Ectodermal cell (in vitro differentiated cells): ENCODE measurements at regions not wholly inside any gene's neighbourhood (a gene's known extent, or its start where the extent isn't known, plus 50 kb on each side); places are given as distances from the start of the nearest gene placed in this dataset.

ENCODE experiments used
- H3K27ac ChIP-seq: 2 replicates; pipeline ENCODE4 v1.7.0; 2013; ENCODE audit warnings: mild to moderate bottlenecking, low read depth, low read length; ENCODE audit not compliant: insufficient read depth, poor library complexity, severe bottlenecking
- H3K27me3 ChIP-seq: 2 replicates; pipeline ENCODE4 v1.7.0; 2013; ENCODE audit warnings: mild to moderate bottlenecking, low read length; ENCODE audit not compliant: insufficient read depth, control insufficient read depth, poor library complexity, severe bottlenecking
- H3K36me3 ChIP-seq: one replicate; pipeline ENCODE4 v1.7.0; 2013; ENCODE audit warnings: low read length; ENCODE audit not compliant: control insufficient read depth, insufficient read depth
- H3K4me1 ChIP-seq: one replicate; pipeline ENCODE4 v1.7.0; 2013; ENCODE audit warnings: low read length; ENCODE audit not compliant: control insufficient read depth, insufficient read depth
- H3K4me3 ChIP-seq: 2 replicates; pipeline ENCODE4 v1.7.0; 2013; ENCODE audit warnings: low read depth, low read length, control low read depth; ENCODE audit not compliant: insufficient read depth
- H3K9me3 ChIP-seq: 2 replicates; pipeline ENCODE4 v1.7.0; 2013; ENCODE audit warnings: mild to moderate bottlenecking, low read length, moderate library complexity; ENCODE audit not compliant: control insufficient read depth
- WGBS, 2 experiments: methylation state at CpG; one replicate each; pipeline ENCODE4 v1.1.7; 2013; ENCODE audit warnings: missing lambda C conversion rate in 2 of 2; 5-methylcytosine and 5-hydroxymethylcytosine counted together

DNA sequence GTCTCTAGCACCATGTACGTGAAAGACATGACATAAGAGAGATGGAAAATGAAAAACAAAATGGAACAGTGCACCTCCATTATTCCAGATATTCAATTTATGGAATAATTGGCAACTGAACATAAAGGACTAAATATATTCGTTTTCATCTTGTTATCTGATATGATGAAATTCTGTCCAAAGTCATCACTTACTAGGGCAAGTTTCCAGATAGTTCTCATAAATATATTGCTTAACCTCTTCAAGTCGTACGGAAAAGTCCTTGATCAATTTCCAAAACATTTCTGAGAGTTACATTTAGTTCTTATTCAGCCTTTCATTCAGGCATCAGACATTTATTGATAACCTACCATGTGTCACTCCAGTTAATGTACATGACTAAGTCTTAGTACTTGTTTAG lies 185.2 kb downstream of the HGF start:
- H3K27me3 ChIP-seq: no peaks in the 10 kb centered on the region
- H3K36me3 ChIP-seq: no peaks in the 10 kb centered on the region
- no peak overlapping the region for H3K27ac ChIP-seq
- H3K9me3 ChIP-seq: no peaks in the 10 kb centered on the region
- 90 to 93% methylated on average over 3 to 4 of the region's 4 CpGs for WGBS, 2 experiments
- no peak overlapping the region for H3K4me3 ChIP-seq
- no peaks in the 10 kb centered on the region for H3K4me1 ChIP-seq

DNA sequence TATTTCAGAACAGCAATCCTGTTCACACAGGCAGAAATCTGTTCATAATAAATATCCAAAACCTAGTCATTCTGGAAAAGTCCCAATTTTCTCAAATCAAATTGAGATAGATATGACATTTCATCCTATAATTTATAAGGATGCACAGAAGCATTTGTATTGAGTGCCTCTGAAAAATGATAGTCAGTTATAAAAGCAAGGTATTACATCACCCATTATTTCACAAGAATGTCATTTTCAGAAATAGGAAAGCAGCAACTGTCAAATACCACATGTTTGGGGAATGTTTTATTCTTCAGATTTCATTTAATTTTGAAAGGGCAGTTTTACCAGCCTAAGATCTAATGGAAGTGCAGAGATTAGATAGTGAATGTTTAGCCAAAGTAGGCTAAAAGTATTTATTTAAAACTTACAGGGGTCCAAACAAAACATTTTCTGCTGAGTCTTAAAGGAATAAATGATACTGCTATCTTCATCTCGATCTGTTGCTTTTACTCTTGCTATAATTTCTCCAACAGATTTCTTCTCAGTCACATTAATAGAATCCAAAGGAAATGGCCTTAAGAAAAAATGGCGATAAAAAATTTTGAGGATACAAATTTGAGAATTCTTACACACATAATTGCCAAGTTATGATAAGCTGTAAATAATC lies 185.8 kb downstream of the HGF start:
- Histone ChIP-seq H3K4me1 (no peaks in the 10 kb centered on the region), H3K9me3 (no peaks in the 10 kb centered on the region), H3K27ac (no peak overlapping the region), H3K36me3 (no peaks in the 10 kb centered on the region), H3K27me3 (no peaks in the 10 kb centered on the region), H3K4me3 (no peak overlapping the region)
- 86% methylated on average over 2 of the region's 2 CpGs; no CpG with 5 or more reads in 1 of the 2 experiments for WGBS, 2 experiments

DNA sequence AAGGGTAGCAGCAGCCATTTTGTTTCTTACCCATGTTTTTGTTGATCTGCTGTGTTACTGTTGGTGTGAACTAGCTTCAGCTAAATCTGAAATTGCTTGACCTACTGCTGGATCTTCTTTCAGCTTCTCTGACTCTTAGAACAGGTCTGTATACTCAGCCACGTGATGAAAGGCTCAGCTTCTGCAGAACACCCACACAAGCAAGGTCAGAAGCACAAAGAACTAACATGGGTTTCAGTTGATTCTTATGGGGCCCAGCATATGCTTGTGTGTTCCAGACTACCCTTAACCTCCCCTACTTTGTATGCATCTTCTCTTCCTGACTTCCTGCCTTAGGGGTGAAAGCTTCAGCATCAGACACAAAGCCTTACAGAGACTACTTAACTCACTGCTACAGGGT lies 186.8 kb downstream of the HGF start:
- Histone ChIP-seq H3K36me3 (no peaks in the 10 kb centered on the region), H3K9me3 (no peaks in the 10 kb centered on the region), H3K4me1 (no peaks in the 10 kb centered on the region), H3K27ac (no peak overlapping the region), H3K27me3 (no peaks in the 10 kb centered on the region), H3K4me3 (no peak overlapping the region)
- WGBS, 2 experiments: 83 to 88% methylated on average over 1 of the region's 1 CpG

DNA sequence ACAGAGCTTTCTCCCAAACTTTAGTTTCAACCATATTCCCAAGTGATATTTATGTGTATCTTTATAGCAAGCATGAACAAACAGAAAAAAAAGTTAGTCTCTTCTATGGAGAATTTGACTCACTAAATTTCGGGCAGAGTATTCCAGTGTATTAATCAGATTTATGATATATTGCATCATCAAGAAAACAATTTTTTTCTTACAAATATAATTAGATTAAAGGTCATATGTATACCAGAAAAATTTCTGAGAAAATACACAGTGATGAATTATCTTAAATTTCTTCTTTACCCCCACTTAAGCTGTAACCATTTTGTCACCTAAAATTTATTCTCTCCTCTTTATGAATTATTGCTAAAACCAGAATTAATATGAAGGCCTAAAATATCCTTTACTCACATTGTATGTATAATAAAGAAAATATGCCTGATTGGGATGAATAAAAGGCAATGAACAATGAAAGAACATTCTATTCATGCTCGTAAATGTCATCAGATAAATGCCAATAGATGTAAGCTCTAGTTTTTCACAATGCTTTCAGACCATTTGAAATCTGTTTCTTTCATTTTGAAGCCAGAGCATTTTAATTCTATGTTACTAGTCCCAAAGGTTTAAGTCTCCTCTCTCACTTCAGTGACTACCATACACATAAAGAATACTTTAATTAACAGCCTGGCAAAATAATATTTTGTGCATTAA lies 192.1 kb downstream of the HGF start:
- H3K27ac ChIP-seq: no peak overlapping the region
- H3K9me3 ChIP-seq: no peaks in the 10 kb centered on the region
- H3K4me1 ChIP-seq: no peaks in the 10 kb centered on the region
- no peaks in the 10 kb centered on the region for H3K36me3 ChIP-seq
- 79 to 100% methylated on average over 1 of the region's 2 CpGs for WGBS, 2 experiments
- no peaks in the 10 kb centered on the region for H3K27me3 ChIP-seq
- no peak overlapping the region for H3K4me3 ChIP-seq

DNA sequence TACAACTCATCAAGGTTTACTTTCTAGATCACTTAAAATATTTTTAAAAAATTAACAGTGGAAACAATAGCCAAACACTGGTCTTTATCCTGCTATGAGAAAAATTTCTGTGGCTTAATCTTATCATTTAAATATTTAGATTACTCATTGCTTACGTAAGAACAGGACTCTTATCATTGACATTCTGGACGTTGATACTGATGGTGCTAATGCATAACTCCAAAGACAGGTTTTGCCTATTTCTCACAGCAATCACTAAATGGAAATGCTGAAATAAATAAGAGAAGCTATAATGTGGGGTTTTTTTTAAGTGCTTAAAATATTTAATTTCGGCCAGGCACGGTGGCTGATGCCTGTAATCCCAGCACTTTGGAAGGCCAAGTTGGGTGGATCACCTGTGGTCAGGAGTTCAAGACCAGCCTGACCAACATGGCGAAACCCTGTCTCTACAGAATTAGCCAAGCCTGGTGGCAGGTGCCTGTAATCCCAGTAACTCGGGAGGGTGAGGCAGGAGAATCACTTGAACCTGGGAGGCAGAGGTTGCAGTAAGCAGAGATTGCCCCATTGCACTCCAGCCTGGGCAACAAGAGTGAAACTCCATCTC lies 195.0 kb downstream of the HGF start:
- Histone ChIP-seq H3K27ac (no peak overlapping the region), H3K9me3 (no peaks in the 10 kb centered on the region), H3K27me3 (no peaks in the 10 kb centered on the region), H3K4me1 (no peaks in the 10 kb centered on the region), H3K36me3 (no peaks in the 10 kb centered on the region), H3K4me3 (no peak overlapping the region)
- WGBS, 2 experiments: 94 to 95% methylated on average over 6 of the region's 6 CpGs

DNA sequence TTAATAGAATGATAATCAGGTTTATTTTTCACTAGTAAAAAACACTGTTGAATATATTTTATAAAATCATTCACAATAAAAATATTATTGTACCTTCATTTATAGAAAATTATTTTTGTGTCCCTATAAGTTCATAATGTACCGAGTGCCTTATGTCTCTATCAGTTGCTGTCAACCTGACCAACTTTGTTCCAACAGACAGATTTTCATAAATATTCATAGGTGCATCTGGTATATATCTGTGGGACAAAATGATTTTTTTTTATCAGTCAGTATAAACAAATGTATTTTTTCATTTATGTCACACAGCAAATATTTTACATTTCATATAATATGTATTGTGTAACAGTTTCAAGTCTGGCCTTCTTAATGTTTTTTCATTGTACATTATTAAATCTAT lies 195.9 kb downstream of the HGF start:
- Histone ChIP-seq H3K27me3 (no peaks in the 10 kb centered on the region), H3K4me3 (no peak overlapping the region), H3K4me1 (no peaks in the 10 kb centered on the region), H3K36me3 (no peaks in the 10 kb centered on the region), H3K9me3 (no peaks in the 10 kb centered on the region), H3K27ac (no peak overlapping the region)
- 100% methylated on average over 1 of the region's 1 CpG; no CpG with 5 or more reads in 1 of the 2 experiments for WGBS, 2 experiments

DNA sequence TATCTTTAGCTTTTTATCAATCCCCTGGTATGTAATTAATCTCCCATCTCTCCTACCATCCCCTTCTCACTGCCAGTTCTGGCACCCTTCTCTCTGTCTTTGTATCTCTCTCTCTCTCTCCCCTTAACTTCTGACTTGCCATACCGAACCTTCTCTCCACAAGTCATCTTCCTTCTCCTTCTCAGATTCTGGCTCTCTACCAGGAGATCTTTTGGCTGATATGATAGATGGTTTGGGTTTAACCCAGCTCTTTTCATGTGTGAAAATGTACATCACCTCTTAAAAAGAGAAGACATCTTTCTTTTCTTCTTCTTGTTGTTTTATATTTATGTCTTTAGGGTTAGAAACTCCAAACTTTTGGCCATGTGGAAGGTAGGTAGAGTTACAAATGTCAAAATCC lies 196.7 kb downstream of the HGF start:
- no peaks in the 10 kb centered on the region for H3K36me3 ChIP-seq
- WGBS, 2 experiments: 89% methylated on average over 1 of the region's 1 CpG; no CpG with 5 or more reads in 1 of the 2 experiments
- no peaks in the 10 kb centered on the region for H3K9me3 ChIP-seq
- no peak overlapping the region for H3K4me3 ChIP-seq
- no peaks in the 10 kb centered on the region for H3K4me1 ChIP-seq
- H3K27me3 ChIP-seq: no peaks in the 10 kb centered on the region
- H3K27ac ChIP-seq: no peak overlapping the region

DNA sequence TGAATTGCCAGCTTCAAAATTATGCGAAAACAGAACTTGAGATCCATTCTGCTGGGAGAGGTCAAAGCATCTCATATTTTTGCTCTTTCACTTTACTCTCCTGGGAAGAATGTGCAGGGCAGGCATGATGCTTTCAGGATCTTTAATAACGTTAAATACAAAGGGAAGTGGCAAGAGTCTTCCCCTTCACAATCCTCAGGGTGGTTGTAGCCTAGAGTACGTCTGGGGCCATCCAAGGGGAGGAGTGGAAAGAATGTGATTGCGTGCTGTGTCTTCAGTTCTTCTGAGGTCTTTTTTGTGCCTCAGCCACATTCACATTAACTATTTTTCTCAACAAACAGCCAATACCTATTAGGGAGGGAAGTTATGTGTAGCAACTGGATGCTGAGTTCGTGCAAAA lies 207.3 kb downstream of the HGF start:
- Histone ChIP-seq H3K4me3 (no peak overlapping the region), H3K4me1 (no peaks in the 10 kb centered on the region), H3K27ac (no peak overlapping the region), H3K36me3 (no peaks in the 10 kb centered on the region), H3K9me3 (no peaks in the 10 kb centered on the region), H3K27me3 (no peaks in the 10 kb centered on the region)
- 68 to 77% methylated on average over 2 to 3 of the region's 5 CpGs for WGBS, 2 experiments

DNA sequence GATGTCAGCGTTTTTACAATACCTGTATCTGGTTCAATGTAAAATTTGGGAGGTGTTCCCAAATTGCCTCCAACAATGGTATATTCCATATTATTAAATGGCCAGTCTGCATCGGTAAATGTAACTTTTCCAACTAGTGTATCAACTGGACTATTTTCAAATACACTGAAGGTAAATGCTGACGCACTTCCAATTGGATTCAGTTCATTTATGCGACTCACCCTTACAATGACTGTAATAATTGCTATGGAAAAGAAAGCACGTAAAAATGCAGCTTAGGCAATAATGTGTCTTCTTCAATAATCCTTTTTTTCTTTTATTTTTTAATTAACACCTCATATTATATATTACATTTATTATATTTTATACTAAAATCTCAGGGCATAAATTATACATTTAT lies 209.1 kb downstream of the HGF start:
- Histone ChIP-seq H3K27ac (no peak overlapping the region), H3K36me3 (no peaks in the 10 kb centered on the region), H3K4me3 (no peak overlapping the region), H3K4me1 (no peaks in the 10 kb centered on the region), H3K9me3 (no peaks in the 10 kb centered on the region), H3K27me3 (no peaks in the 10 kb centered on the region)
- 94 to 98% methylated on average over 4 to 5 of the region's 5 CpGs for WGBS, 2 experiments

DNA sequence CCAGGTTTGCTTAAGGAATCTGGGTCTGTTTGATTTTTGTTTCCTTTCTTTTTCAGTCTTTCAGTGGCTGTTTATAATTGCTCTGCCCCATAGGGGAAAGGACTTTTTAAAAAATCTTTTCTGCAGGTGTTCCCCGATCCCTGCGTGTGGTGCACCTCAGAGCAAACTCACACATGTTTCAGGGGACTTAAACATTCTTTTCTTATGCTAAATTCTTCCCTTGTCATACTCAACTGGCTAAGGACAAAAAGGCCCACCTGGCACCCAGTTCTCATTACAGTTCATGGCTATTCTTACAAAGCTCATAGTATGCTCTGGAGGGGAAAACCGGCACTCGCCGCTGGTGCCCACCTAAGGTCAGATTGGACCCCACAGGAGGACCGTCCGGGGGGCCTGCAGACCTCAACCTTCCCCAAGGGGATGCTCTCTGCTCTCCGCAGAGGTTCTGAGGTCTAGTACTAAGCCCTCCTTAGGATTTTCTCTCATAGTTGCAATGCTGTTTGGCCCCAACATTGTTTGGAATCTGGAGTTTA lies 220.3 kb downstream of the HGF start:
- Histone ChIP-seq H3K27me3 (no peaks in the 10 kb centered on the region), H3K9me3 (peaks cover 5% of the 10 kb centered on the region), H3K4me1 (no peaks in the 10 kb centered on the region), H3K27ac (no peak overlapping the region), H3K36me3 (no peaks in the 10 kb centered on the region), H3K4me3 (no peak overlapping the region)
- 87 to 90% methylated on average over 8 of the region's 8 CpGs for WGBS, 2 experiments
